H1 (cell line): ENCODE measurements at regions not wholly inside any gene's neighbourhood (a gene's known extent, or its start where the extent isn't known, plus 50 kb on each side); places are given as distances from the start of the nearest gene placed in this dataset.

Experiments
- CTCF ChIA-PET: fragments of 300-600 bp; sonication (Branson Sonifier 250); formaldehyde crosslinking; loops from one replicate; lab custom pipeline; 2021; ENCODE audit not compliant: partially characterized antibody; lab: Charles Lee
- POLR2A ChIA-PET: fragments of 300-600 bp; sonication (Branson Sonifier 250); formaldehyde crosslinking; loops from one replicate; lab custom pipeline; 2021; ENCODE audit warnings: inconsistent platforms; ENCODE audit not compliant: partially characterized antibody; lab: Charles Lee
- DNase-seq, 2 experiments: peaks; one replicate each; pipeline versions ENCODE4 v3.0.0 to v3.0.0-alpha.2; 2010 to 2022; ENCODE audit warnings: low spot score in 2 of 2, low read depth in 1 of 2, mixed read lengths in 1 of 2
- FAIRE-seq: peaks from 2 replicates; lab custom pipeline; 2011; peaks lifted over from hg19 to GRCh38; lab: Jason Lieb, UNC
- H2AFZ ChIP-seq: 2 replicates; pipeline ENCODE4 v1.8.1; 2012; ENCODE audit warnings: low read length, inconsistent platforms
- H2AK5ac ChIP-seq: 2 replicates; pipeline ENCODE4 v1.6.1; 2013; ENCODE audit warnings: low read depth, low read length
- H2BK120ac ChIP-seq: replicated peaks from 2 replicates; pipeline ENCODE3; 2013; ENCODE audit warnings: low read depth, low read length, inconsistent platforms
- H2BK12ac ChIP-seq: 2 replicates; pipeline ENCODE4 v1.6.1; 2013; ENCODE audit warnings: low read depth, low read length
- H2BK15ac ChIP-seq: 2 replicates; pipeline ENCODE4 v1.6.1; 2013; ENCODE audit warnings: low read length
- H2BK20ac ChIP-seq: 2 replicates; pipeline ENCODE4 v1.6.1; 2013; ENCODE audit warnings: low read length
- H2BK5ac ChIP-seq: 2 replicates; pipeline ENCODE4 v1.6.1; 2013; ENCODE audit warnings: low read depth, low read length
- H3K14ac ChIP-seq: 2 replicates; pipeline ENCODE4 v1.6.1; 2013; ENCODE audit warnings: inconsistent platforms; ENCODE audit not compliant: insufficient read length
- H3K18ac ChIP-seq: 2 replicates; pipeline ENCODE4 v1.6.1; 2013; ENCODE audit warnings: low read length; ENCODE audit errors: extremely low read depth
- H3K23ac ChIP-seq: 2 replicates; pipeline ENCODE4 v1.6.1; 2013; ENCODE audit warnings: inconsistent platforms; ENCODE audit not compliant: insufficient read length
- H3K23me2 ChIP-seq: 2 replicates; pipeline ENCODE4 v1.6.1; 2013; ENCODE audit warnings: low read depth, low read length
- H3K27ac ChIP-seq: 2 replicates; pipeline ENCODE4 v1.6.1; 2011; ENCODE audit warnings: low read depth, low read length, inconsistent platforms
- H3K27me3 ChIP-seq, 4 experiments: replicated peaks in 1 of 4; 1 replicate in 1 of 4; 2 replicates in 3 of 4; pipeline versions ENCODE4 v1.6.1 to v1.8.1; 2011 to 2013; ENCODE audit warnings: low read length in 3 of 4, mild to moderate bottlenecking in 3 of 4, inconsistent platforms in 2 of 4, mixed read lengths in 2 of 4, moderate library complexity in 1 of 4; ENCODE audit not compliant: control insufficient read depth in 3 of 4, insufficient read depth in 3 of 4; ENCODE audit errors: extremely low read depth in 1 of 4
- H3K36me3 ChIP-seq, 4 experiments: 2 replicates each; pipeline versions ENCODE4 v1.6.1 to v1.8.1; 2011 to 2013; ENCODE audit warnings: mild to moderate bottlenecking in 4 of 4, low read length in 3 of 4, moderate library complexity in 2 of 4, control low read depth in 1 of 4, inconsistent platforms in 1 of 4; ENCODE audit not compliant: insufficient read depth in 4 of 4, control insufficient read depth in 2 of 4
- H3K4ac ChIP-seq: replicated peaks from 2 replicates; pipeline ENCODE3; 2013; ENCODE audit warnings: low read length, low read depth, mixed read lengths, inconsistent platforms; ENCODE audit not compliant: insufficient read length
- H3K4me1 ChIP-seq, 4 experiments: replicated peaks in 1 of 4; 1 replicate in 1 of 4; 2 replicates in 3 of 4; pipeline versions ENCODE4 v1.6.1 to v1.8.1; 2011 to 2013; ENCODE audit warnings: low read length in 3 of 4, inconsistent platforms in 2 of 4, mixed read lengths in 1 of 4; ENCODE audit not compliant: insufficient read depth in 4 of 4, control insufficient read depth in 3 of 4
- H3K4me2 ChIP-seq, 2 experiments: 2 replicates each; pipeline versions ENCODE4 v1.6.1 to v1.8.1; 2011 to 2013; ENCODE audit warnings: low read depth in 2 of 2, low read length in 2 of 2, control low read depth in 1 of 2, inconsistent platforms in 1 of 2, mild to moderate bottlenecking in 1 of 2; ENCODE audit not compliant: insufficient read depth in 1 of 2
- H3K4me3 ChIP-seq, 4 experiments: fragments of 200-600, 300-600 bp in 1 of 4; sonication (generic), shearing (Covaris generic), sonication (Bioruptor Twin) in 1 of 4; 2 replicates each; pipeline versions ENCODE4 v1.5.1 to v1.8.1; 2011 to 2016; ENCODE audit warnings: low read length in 4 of 4, low read depth in 3 of 4, control low read depth in 2 of 4, inconsistent platforms in 2 of 4, mild to moderate bottlenecking in 2 of 4, mixed read lengths in 1 of 4, moderate library complexity in 1 of 4; ENCODE audit not compliant: insufficient read depth in 2 of 4; ENCODE audit errors: extremely low read depth in 1 of 4
- H3K56ac ChIP-seq: replicated peaks from 2 replicates; pipeline ENCODE3; 2013; ENCODE audit warnings: low read depth, mild to moderate bottlenecking, mixed read lengths, low read length, inconsistent platforms; ENCODE audit not compliant: insufficient read length
- H3K79me1 ChIP-seq: 2 replicates; pipeline ENCODE4 v1.6.1; 2013; ENCODE audit warnings: low read depth, low read length, control low read depth
- H3K79me2 ChIP-seq, 2 experiments: 2 replicates each; pipeline versions ENCODE4 v1.6.1 to v1.8.1; 2012 to 2013; ENCODE audit warnings: low read length in 2 of 2, mild to moderate bottlenecking in 2 of 2, inconsistent platforms in 1 of 2; ENCODE audit not compliant: insufficient read depth in 2 of 2, control insufficient read depth in 1 of 2
- H3K9ac ChIP-seq, 4 experiments: replicated peaks in 1 of 4; 1 replicate in 1 of 4; 2 replicates in 3 of 4; pipeline versions ENCODE4 v1.6.1 to v1.8.1; 2011 to 2013; ENCODE audit warnings: low read depth in 3 of 4, low read length in 3 of 4, control low read depth in 2 of 4, mild to moderate bottlenecking in 2 of 4, moderate library complexity in 2 of 4, inconsistent platforms in 1 of 4; ENCODE audit errors: extremely low read depth in 1 of 4
- H3K9me3 ChIP-seq, 2 experiments: 2 replicates each; pipeline versions ENCODE4 v1.6.1 to v1.8.1; 2012 to 2013; ENCODE audit warnings: mild to moderate bottlenecking in 2 of 2, moderate library complexity in 2 of 2, control low read depth in 1 of 2, inconsistent platforms in 1 of 2, low read depth in 1 of 2, low read length in 1 of 2, mixed read lengths in 1 of 2; ENCODE audit not compliant: insufficient read depth in 2 of 2
- H4K20me1 ChIP-seq, 2 experiments: replicated peaks in 1 of 2; 2 replicates each; pipeline versions ENCODE3 to v1.8.1; 2011 to 2013; ENCODE audit warnings: inconsistent platforms in 2 of 2, low read length in 2 of 2, mild to moderate bottlenecking in 1 of 2; ENCODE audit not compliant: insufficient read depth in 2 of 2, control insufficient read depth in 1 of 2
- H4K5ac ChIP-seq: 2 replicates; pipeline ENCODE4 v1.6.1; 2013; ENCODE audit warnings: low read length, low read depth, mixed read lengths, inconsistent platforms; ENCODE audit not compliant: insufficient read length
- H4K8ac ChIP-seq: 2 replicates; pipeline ENCODE4 v1.8.0; 2013; ENCODE audit warnings: mild to moderate bottlenecking, moderate library complexity, low read length, inconsistent platforms; ENCODE audit not compliant: insufficient read depth; ENCODE audit errors: extremely low read depth
- H4K91ac ChIP-seq: replicated peaks from 2 replicates; pipeline ENCODE3; 2013; ENCODE audit warnings: low read length, mixed read lengths, inconsistent platforms; ENCODE audit not compliant: insufficient read length
- CEBPB ChIP-seq: IDR thresholded peaks from 2 replicates; pipeline ENCODE4 v1.6.1; 2012; ENCODE audit warnings: low read depth, low read length
- KDM1A ChIP-seq: fragments of 200-600, 300-600 bp; sonication (generic); IDR thresholded peaks from 2 replicates; pipeline ENCODE4 v1.7.1; 2016; ENCODE audit warnings: mild to moderate bottlenecking, low read length, borderline replicate concordance
- POLR2AphosphoS5 ChIP-seq: IDR thresholded peaks from 2 replicates; pipeline ENCODE4 v1.6.1; 2011; ENCODE audit warnings: low read depth, low read length
- SIX5 ChIP-seq: IDR thresholded peaks from 2 replicates; pipeline ENCODE4 v1.6.1; 2011; ENCODE audit warnings: mild to moderate bottlenecking, low read depth, low read length
- WGBS, 2 experiments: shearing (Covaris generic) in 1 of 2; methylation state at CpG; one replicate each; pipeline versions ENCODE4 v1.1.6 to v1.1.7; 2013 to 2015; ENCODE audit warnings: low lambda C conversion rate in 2 of 2, mixed read lengths in 2 of 2, inconsistent platforms in 1 of 2, low coverage in 1 of 2, missing lambda C conversion rate in 1 of 2; ENCODE audit not compliant: insufficient replicate concordance in 2 of 2, insufficient coverage in 1 of 2, insufficient read length in 1 of 2; ENCODE audit errors: extremely low coverage in 1 of 2, missing lambda C conversion rate in 1 of 2; 5-methylcytosine and 5-hydroxymethylcytosine counted together

DNA sequence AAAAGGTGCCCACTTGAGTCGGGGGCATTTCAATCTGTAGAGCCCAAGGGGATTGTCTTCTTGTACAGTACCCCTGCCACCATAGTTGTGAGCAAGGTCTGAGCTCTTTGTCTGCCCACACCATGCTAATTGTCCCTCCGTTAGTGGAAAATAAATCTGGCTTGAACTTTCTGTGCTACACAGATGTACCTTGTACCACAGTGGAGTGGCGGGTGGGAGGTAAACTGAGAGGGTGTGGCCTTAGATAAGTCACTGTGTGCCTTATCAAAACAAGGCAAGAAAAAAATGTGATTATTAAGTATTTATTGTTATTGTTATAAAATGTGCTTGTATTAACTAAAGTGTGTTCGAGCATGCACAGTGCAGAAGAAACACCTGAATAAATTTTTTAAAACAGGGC lies 242.9 kb upstream of the C2CD4B start:
- no peak overlapping the region for H2AFZ ChIP-seq
- no peak overlapping the region for H3K9ac ChIP-seq
- H2BK5ac ChIP-seq, result no peak overlapping the region
- POLR2A ChIA-PET, result interaction anchor here (1.3 kb wide), 1 partner anchor 49 kb away, joined by 3 read pairs; no protein-coding TSS in a partner anchor
- no peak overlapping the region for H2BK15ac ChIP-seq
- no peak overlapping the region for H3K18ac ChIP-seq
- no peak overlapping the region for H2BK20ac ChIP-seq
- no peak overlapping the region for H2BK120ac ChIP-seq
- no peak overlapping the region for H3K14ac ChIP-seq
- H4K20me1 ChIP-seq, result peaks cover 0 to 1% of the 10 kb centered on the region in 2 experiments
- H3K36me3 ChIP-seq, result no peaks in the 10 kb centered on the region
- no peaks in the 10 kb centered on the region for H3K9me3 ChIP-seq
- H3K4ac ChIP-seq, result no peak overlapping the region
- no peak overlapping the region for H3K4me2 ChIP-seq
- CTCF ChIA-PET, result interaction anchor here (1.0 to 2.0 kb wide), 3 partner anchors 9 to 334 kb away, joined by 3 to 4 read pairs (median 4); no protein-coding TSS in a partner anchor
- DNase-seq (no peak), FAIRE-seq (no peak)
- H3K23ac ChIP-seq, result no peak overlapping the region
- H3K79me1 ChIP-seq, result peaks cover 3% of the 10 kb centered on the region
- H4K8ac ChIP-seq, result no peak overlapping the region
- H3K23me2 ChIP-seq, result no peaks in the 10 kb centered on the region; the same call in 1 of the 2 replicates
- no peak overlapping the region for H2BK12ac ChIP-seq
- no peak overlapping the region for H4K91ac ChIP-seq
- H3K56ac ChIP-seq, result no peak overlapping the region
- H4K5ac ChIP-seq, result no peak overlapping the region
- WGBS, 2 experiments, result 92 to 100% methylated on average over 1 to 4 of the region's 4 CpGs
- no peak overlapping the region for H2AK5ac ChIP-seq
- peaks cover 0 to 3% (median 0%) of the 10 kb centered on the region in 4 experiments; a peak in 1 of 7 replicates for H3K4me1 ChIP-seq
- H3K27me3 ChIP-seq, result no peaks in the 10 kb centered on the region
- no peak overlapping the region for H3K4me3 ChIP-seq
- H3K27ac ChIP-seq, result no peak overlapping the region
- H3K79me2 ChIP-seq, result peaks cover 0 to 11% of the 10 kb centered on the region in 2 experiments; a peak in 1 of 4 replicates
- no peak for TF ChIP-seq KDM1A
- no peak for TF ChIP-seq POLR2AphosphoS5
- TF ChIP-seq SIX5, result no peak
- no peak for TF ChIP-seq CEBPB
